ENCODE measurements at regions not wholly inside any gene's neighbourhood (a gene's known extent, or its start where the extent isn't known, plus 50 kb on each side); places are given as distances from the start of the nearest gene placed in this dataset.

GRCh38 chr6:15798533-15799255, 135.9 kb upstream of the DTNBP1 start:
- TF ChIP-seq POLR2A (IDR thresholded peaks at IDR 0.05), result no peak
- TF ChIP-seq CTCF (IDR thresholded peaks at IDR 0.05), result no peak
- TF ChIP-seq POLR2AphosphoS5 (IDR thresholded peaks at IDR 0.05), result no peak

Measured in breast epithelium (tissue), 3 donors.